Central memory CD8-positive, alpha-beta T cell (primary cell): ENCODE measurements at regions not wholly inside any gene's neighbourhood (a gene's known extent, or its start where the extent isn't known, plus 50 kb on each side); places are given as distances from the start of the nearest gene placed in this dataset.

ENCODE experiments used
- ATAC-seq: fragments of 150-1000 bp; cut with Tn5 transposase; replicated peaks from 2 replicates; pipeline ENCODE4 v1.10.0; 2022; ENCODE audit warnings: mild to moderate bottlenecking, moderate FRiP score, moderate number of reproducible peaks; ENCODE audit not compliant: poor library complexity, severe bottlenecking; ENCODE audit errors: extremely low read depth
- DNase-seq, 2 donors: peaks; one replicate each; pipeline ENCODE4 v3.0.0; 2021; ENCODE audit warnings: low spot score in 2 of 2
- H3K27ac Mint-ChIP-seq: one replicate; pipeline ENCODE4 v1.8.0; 2022; ENCODE audit warnings: low read depth, mild to moderate bottlenecking, moderate library complexity, mixed read lengths
- H3K27me3 Mint-ChIP-seq: one replicate; pipeline ENCODE4 v1.8.0; 2022; ENCODE audit warnings: mixed read lengths
- H3K36me3 Mint-ChIP-seq: one replicate; pipeline ENCODE4 v1.8.0; 2022; ENCODE audit warnings: mild to moderate bottlenecking, moderate library complexity, mixed read lengths; ENCODE audit not compliant: insufficient read depth
- H3K4me1 Mint-ChIP-seq: one replicate; pipeline ENCODE4 v1.8.0; 2022; ENCODE audit warnings: mixed read lengths
- H3K4me3 Mint-ChIP-seq: one replicate; pipeline ENCODE4 v1.8.0; 2022; ENCODE audit warnings: mild to moderate bottlenecking, moderate library complexity, mixed read lengths
- H3K9me3 Mint-ChIP-seq: one replicate; pipeline ENCODE4 v1.8.0; 2022; ENCODE audit warnings: mixed read lengths

- Mint-ChIP-seq H3K9me3 (peaks cover 8% of the 10 kb centered on the region), H3K4me3 (no peak overlapping the region), H3K27me3 (no peaks in the 10 kb centered on the region), H3K36me3 (no peaks in the 10 kb centered on the region), H3K27ac (no peak overlapping the region), H3K4me1 (no peaks in the 10 kb centered on the region)
- DNase-seq = no peak
- ATAC-seq = no peak
Observed at GRCh38 chr2:184481865-184482264, 116.5 kb upstream of the ZNF804A start.

- H3K27ac Mint-ChIP-seq = no peak overlapping the region
- DNase-seq = no peak
- no peaks in the 10 kb centered on the region for H3K27me3 Mint-ChIP-seq
- no peaks in the 10 kb centered on the region for H3K4me1 Mint-ChIP-seq
- ATAC-seq = no peak
- no peaks in the 10 kb centered on the region for H3K36me3 Mint-ChIP-seq
- peaks cover 21% of the 10 kb centered on the region for H3K9me3 Mint-ChIP-seq
- no peak overlapping the region for H3K4me3 Mint-ChIP-seq
Observed at GRCh38 chr2:184498936-184499335, 99.4 kb upstream of the ZNF804A start.

- no peak for ATAC-seq
- no peaks in the 10 kb centered on the region for H3K27me3 Mint-ChIP-seq
Observed at GRCh38 chr2:184504252-184504651, 94.1 kb upstream of the ZNF804A start.

GRCh38 chr2:184507254-184507653 lies 91.1 kb upstream of the ZNF804A start:
- ATAC-seq = no peak
- H3K4me3 Mint-ChIP-seq = no peak overlapping the region
- no peaks in the 10 kb centered on the region for H3K36me3 Mint-ChIP-seq
- no peaks in the 10 kb centered on the region for H3K4me1 Mint-ChIP-seq
- no peak overlapping the region for H3K27ac Mint-ChIP-seq
- H3K9me3 Mint-ChIP-seq = peaks cover 14% of the 10 kb centered on the region
- no peaks in the 10 kb centered on the region for H3K27me3 Mint-ChIP-seq
- no peak for DNase-seq

More at GRCh38 chr2:184504252-184504651, 94.1 kb upstream of the ZNF804A start:
- DNase-seq = no peak
- no peaks in the 10 kb centered on the region for H3K9me3 Mint-ChIP-seq
- no peak overlapping the region for H3K4me3 Mint-ChIP-seq
- H3K27ac Mint-ChIP-seq = no peak overlapping the region
- no peaks in the 10 kb centered on the region for H3K36me3 Mint-ChIP-seq
- no peaks in the 10 kb centered on the region for H3K4me1 Mint-ChIP-seq

- Mint-ChIP-seq H3K27me3 (no peaks in the 10 kb centered on the region), H3K9me3 (peaks cover 6% of the 10 kb centered on the region)
Observed at GRCh38 chr2:184517402-184517801, 80.9 kb upstream of the ZNF804A start.

GRCh38 chr2:184520441-184520840 lies 77.9 kb upstream of the ZNF804A start:
- no peak for DNase-seq
- ATAC-seq = no peak
- H3K9me3 Mint-ChIP-seq = no peaks in the 10 kb centered on the region
- no peaks in the 10 kb centered on the region for H3K27me3 Mint-ChIP-seq
- H3K27ac Mint-ChIP-seq = no peak overlapping the region
- H3K4me3 Mint-ChIP-seq = no peak overlapping the region
- peaks cover 3% of the 10 kb centered on the region for H3K36me3 Mint-ChIP-seq
- H3K4me1 Mint-ChIP-seq = no peaks in the 10 kb centered on the region

More at GRCh38 chr2:184517402-184517801, 80.9 kb upstream of the ZNF804A start:
- ATAC-seq = no peak
- Mint-ChIP-seq H3K27ac (no peak overlapping the region), H3K4me3 (no peak overlapping the region), H3K36me3 (peaks cover 2% of the 10 kb centered on the region), H3K4me1 (no peaks in the 10 kb centered on the region)
- DNase-seq = no peak

GRCh38 chr2:184523732-184524131 lies 74.6 kb upstream of the ZNF804A start:
- no peaks in the 10 kb centered on the region for H3K4me1 Mint-ChIP-seq

GRCh38 chr2:184524551-184525382 lies 73.6 kb upstream of the ZNF804A start:
- Mint-ChIP-seq H3K9me3 (peaks cover 4% of the 10 kb centered on the region), H3K27ac (no peak overlapping the region), H3K36me3 (peaks cover 1% of the 10 kb centered on the region), H3K27me3 (no peaks in the 10 kb centered on the region), H3K4me3 (no peak overlapping the region), H3K4me1 (no peaks in the 10 kb centered on the region)
- ATAC-seq = no peak
- DNase-seq = no peak

More at GRCh38 chr2:184523732-184524131, 74.6 kb upstream of the ZNF804A start:
- H3K9me3 Mint-ChIP-seq = peaks cover 4% of the 10 kb centered on the region
- no peak overlapping the region for H3K4me3 Mint-ChIP-seq
- DNase-seq (no peak), ATAC-seq (no peak)
- no peak overlapping the region for H3K27ac Mint-ChIP-seq
- peaks cover 1% of the 10 kb centered on the region for H3K36me3 Mint-ChIP-seq
- H3K27me3 Mint-ChIP-seq = no peaks in the 10 kb centered on the region

- no peaks in the 10 kb centered on the region for H3K4me1 Mint-ChIP-seq
- H3K9me3 Mint-ChIP-seq = peaks cover 4% of the 10 kb centered on the region
- no peak overlapping the region for H3K27ac Mint-ChIP-seq
- no peak for DNase-seq
- H3K36me3 Mint-ChIP-seq = peaks cover 1% of the 10 kb centered on the region
- no peaks in the 10 kb centered on the region for H3K27me3 Mint-ChIP-seq
- ATAC-seq = no peak
- no peak overlapping the region for H3K4me3 Mint-ChIP-seq
Observed at GRCh38 chr2:184527058-184527457, 71.3 kb upstream of the ZNF804A start.

- Mint-ChIP-seq H3K4me1 (no peaks in the 10 kb centered on the region), H3K27ac (no peak overlapping the region), H3K9me3 (peaks cover 4% of the 10 kb centered on the region), H3K27me3 (no peaks in the 10 kb centered on the region), H3K4me3 (no peak overlapping the region), H3K36me3 (peaks cover 1% of the 10 kb centered on the region)
- ATAC-seq (no peak), DNase-seq (no peak)
Observed at GRCh38 chr2:184528119-184528518, 70.2 kb upstream of the ZNF804A start.

GRCh38 chr2:184530239-184530638 lies 68.1 kb upstream of the ZNF804A start:
- H3K4me1 Mint-ChIP-seq = no peaks in the 10 kb centered on the region
- no peak for ATAC-seq
- H3K9me3 Mint-ChIP-seq = peaks cover 4% of the 10 kb centered on the region
- H3K36me3 Mint-ChIP-seq = no peaks in the 10 kb centered on the region
- H3K4me3 Mint-ChIP-seq = no peak overlapping the region
- no peak overlapping the region for H3K27ac Mint-ChIP-seq
- H3K27me3 Mint-ChIP-seq = no peaks in the 10 kb centered on the region
- DNase-seq = no peak

GRCh38 chr2:184530959-184531358 lies 67.4 kb upstream of the ZNF804A start:
- ATAC-seq = no peak
- H3K4me3 Mint-ChIP-seq = no peak overlapping the region
- H3K27ac Mint-ChIP-seq = no peak overlapping the region
- H3K9me3 Mint-ChIP-seq = peaks cover 5% of the 10 kb centered on the region
- H3K4me1 Mint-ChIP-seq = no peaks in the 10 kb centered on the region
- no peaks in the 10 kb centered on the region for H3K27me3 Mint-ChIP-seq
- DNase-seq = no peak
- no peaks in the 10 kb centered on the region for H3K36me3 Mint-ChIP-seq

GRCh38 chr2:184532551-184532950 lies 65.8 kb upstream of the ZNF804A start:
- H3K27me3 Mint-ChIP-seq = no peaks in the 10 kb centered on the region
- peaks cover 9% of the 10 kb centered on the region for H3K9me3 Mint-ChIP-seq
- no peak overlapping the region for H3K27ac Mint-ChIP-seq
- ATAC-seq (no peak), DNase-seq (no peak)
- no peaks in the 10 kb centered on the region for H3K36me3 Mint-ChIP-seq
- H3K4me3 Mint-ChIP-seq = no peak overlapping the region
- H3K4me1 Mint-ChIP-seq = no peaks in the 10 kb centered on the region
